ENCODE measurements at regions not wholly inside any gene's neighbourhood (a gene's known extent, or its start where the extent isn't known, plus 50 kb on each side); places are given as distances from the start of the nearest gene placed in this dataset.
"Not testable (repeated sequence)": the region's sequence is repeated elsewhere in the genome, so short reads cannot be mapped to it uniquely, and the experiment has no call there.

- POLR2A ChIA-PET: no interaction called here
- CTCF ChIA-PET: no interaction called here
These were observed 650.0 kb upstream of the STXBP6 start for GRCh38 chr14:25699981-25700380.

- CTCF ChIA-PET: no interaction called here
- POLR2A ChIA-PET: no interaction called here
These were observed 648.2 kb upstream of the STXBP6 start for GRCh38 chr14:25698111-25698510.

GRCh38 chr14:25696176-25696575 lies 646.2 kb upstream of the STXBP6 start:
- ChIA-PET CTCF (no interaction called here), POLR2A (no interaction called here)

- ChIA-PET CTCF (no interaction called here), POLR2A (no interaction called here)
These were observed 635.1 kb upstream of the STXBP6 start for GRCh38 chr14:25685004-25685403.

GRCh38 chr14:25680934-25681333 lies 631.0 kb upstream of the STXBP6 start:
- ChIA-PET POLR2A (no interaction called here), CTCF (no interaction called here)

- POLR2A ChIA-PET, CTCF ChIA-PET: not testable (repeated sequence)
These were observed 630.6 kb upstream of the STXBP6 start for GRCh38 chr14:25680511-25680910.

GRCh38 chr14:25677111-25677510 lies 627.2 kb upstream of the STXBP6 start:
- ChIA-PET POLR2A (no interaction called here), CTCF (no interaction called here)

GRCh38 chr14:25667387-25667786 lies 617.4 kb upstream of the STXBP6 start:
- ChIA-PET POLR2A (no interaction called here), CTCF (no interaction called here)

- POLR2A ChIA-PET: no interaction called here
- CTCF ChIA-PET: no interaction called here
These were observed 616.9 kb upstream of the STXBP6 start for GRCh38 chr14:25666877-25667276.

- CTCF ChIA-PET: no interaction called here
- POLR2A ChIA-PET: no interaction called here
These were observed 609.0 kb upstream of the STXBP6 start for GRCh38 chr14:25658988-25659387.

GRCh38 chr14:25630447-25630846 lies 580.5 kb upstream of the STXBP6 start:
- POLR2A ChIA-PET: no interaction called here
- CTCF ChIA-PET: no interaction called here

- CTCF ChIA-PET: no interaction called here
These were observed 579.0 kb upstream of the STXBP6 start for GRCh38 chr14:25628978-25629377.

GRCh38 chr14:25628390-25628789 lies 578.4 kb upstream of the STXBP6 start:
- ChIA-PET CTCF (no interaction called here), POLR2A (no interaction called here)

More at GRCh38 chr14:25628978-25629377, 579.0 kb upstream of the STXBP6 start:
- POLR2A ChIA-PET: no interaction called here

- ChIA-PET CTCF (no interaction called here), POLR2A (no interaction called here)
These were observed 577.0 kb upstream of the STXBP6 start for GRCh38 chr14:25626986-25627385.

GRCh38 chr14:25622763-25623162 lies 572.8 kb upstream of the STXBP6 start:
- ChIA-PET POLR2A (no interaction called here), CTCF (no interaction called here)

- ChIA-PET CTCF (no interaction called here), POLR2A (no interaction called here)
These were observed 570.6 kb upstream of the STXBP6 start for GRCh38 chr14:25620515-25620914.

- POLR2A ChIA-PET: no interaction called here
- CTCF ChIA-PET: interaction anchor here (0.9 kb wide), 1 partner anchor 22 kb away, joined by 4 read pairs; no protein-coding TSS in a partner anchor
These were observed 565.2 kb upstream of the STXBP6 start for GRCh38 chr14:25615174-25615573.

- ChIA-PET CTCF (no interaction called here), POLR2A (no interaction called here)
These were observed 557.2 kb upstream of the STXBP6 start for GRCh38 chr14:25607192-25607591.

- POLR2A ChIA-PET: no interaction called here
- CTCF ChIA-PET: no interaction called here
These were observed 552.2 kb upstream of the STXBP6 start for GRCh38 chr14:25602106-25602505.

- POLR2A ChIA-PET: no interaction called here
These were observed 538.8 kb upstream of the STXBP6 start for GRCh38 chr14:25588751-25589150.

GRCh38 chr14:25574628-25575325 lies 524.8 kb upstream of the STXBP6 start:
- CTCF ChIA-PET: no interaction called here
- POLR2A ChIA-PET: no interaction called here

More at GRCh38 chr14:25588751-25589150, 538.8 kb upstream of the STXBP6 start:
- CTCF ChIA-PET: no interaction called here

GRCh38 chr14:25570483-25570882 lies 520.5 kb upstream of the STXBP6 start:
- CTCF ChIA-PET: no interaction called here
- POLR2A ChIA-PET: no interaction called here

- CTCF ChIA-PET: no interaction called here
- POLR2A ChIA-PET: no interaction called here
These were observed 507.5 kb upstream of the STXBP6 start for GRCh38 chr14:25557466-25557865.

Data from activated CD8-positive, alpha-beta memory T cell treated with anti-CD3 and anti-CD28 coated beads for 36 hours (primary cell).